ENCODE measurements at regions not wholly inside any gene's neighbourhood (a gene's known extent, or its start where the extent isn't known, plus 50 kb on each side); places are given as distances from the start of the nearest gene placed in this dataset.

- no peak for DNase-seq (ENCODE audit: low read depth)
- H3K4me3 ChIP-seq (ENCODE audit: low read depth, low read length) = no peak overlapping the region
- TF ChIP-seq CTCF (IDR thresholded peaks at IDR 0.05; ENCODE audit: low read depth, low read length, missing control alignments) = no peak
These were observed 92.3 kb upstream of the PCBD1 start for GRCh38 chr10:70980687-70981086.

GRCh38 chr10:70981171-70981836 lies 92.9 kb upstream of the PCBD1 start:
- H3K4me3 ChIP-seq (ENCODE audit: low read depth, low read length) = no peak overlapping the region
- TF ChIP-seq CTCF (IDR thresholded peaks at IDR 0.05; ENCODE audit: low read depth, low read length, missing control alignments) = no peak
- no peak for DNase-seq (ENCODE audit: low read depth)

- DNase-seq (ENCODE audit: low read depth) = no peak
These were observed 93.6 kb upstream of the PCBD1 start for GRCh38 chr10:70981936-70982335.

GRCh38 chr10:70982443-70982842 lies 94.1 kb upstream of the PCBD1 start:
- TF ChIP-seq CTCF (IDR thresholded peaks at IDR 0.05; ENCODE audit: low read depth, low read length, missing control alignments) = no peak
- no peak overlapping the region for H3K4me3 ChIP-seq (ENCODE audit: low read depth, low read length)
- DNase-seq (ENCODE audit: low read depth) = peak; percentile 26

More at GRCh38 chr10:70981936-70982335, 93.6 kb upstream of the PCBD1 start:
- no peak for TF ChIP-seq CTCF (IDR thresholded peaks at IDR 0.05; ENCODE audit: low read depth, low read length, missing control alignments)
- H3K4me3 ChIP-seq (ENCODE audit: low read depth, low read length) = no peak overlapping the region

GRCh38 chr10:70984986-70985722 lies 96.8 kb upstream of the PCBD1 start:
- TF ChIP-seq CTCF (IDR thresholded peaks at IDR 0.05; ENCODE audit: low read depth, low read length, missing control alignments) = no peak
- DNase-seq (ENCODE audit: low read depth) = no peak
- no peak overlapping the region for H3K4me3 ChIP-seq (ENCODE audit: low read depth, low read length)

- TF ChIP-seq CTCF (IDR thresholded peaks at IDR 0.05; ENCODE audit: low read depth, low read length, missing control alignments) = no peak
- no peak for DNase-seq (ENCODE audit: low read depth)
- H3K4me3 ChIP-seq (ENCODE audit: low read depth, low read length) = no peak overlapping the region
These were observed 97.7 kb upstream of the PCBD1 start for GRCh38 chr10:70985824-70986622.

All from GM12864 (cell line).